RPMI8226 (cell line): ENCODE measurements at regions not wholly inside any gene's neighbourhood (a gene's known extent, or its start where the extent isn't known, plus 50 kb on each side); places are given as distances from the start of the nearest gene placed in this dataset.
"Not testable (repeated sequence)": the region's sequence is repeated elsewhere in the genome, so short reads cannot be mapped to it uniquely, and the experiment has no call there.

Source experiments
- DNase-seq: peaks from one replicate; pipeline ENCODE4 v3.0.0-alpha.2; 2015

GRCh38 chr22:48483764-48484528 lies 1343.7 kb downstream of the BRD1 start:
- no peak for DNase-seq

- DNase-seq = no peak
Observed at GRCh38 chr22:48482771-48483170, 1344.9 kb downstream of the BRD1 start.

DNA sequence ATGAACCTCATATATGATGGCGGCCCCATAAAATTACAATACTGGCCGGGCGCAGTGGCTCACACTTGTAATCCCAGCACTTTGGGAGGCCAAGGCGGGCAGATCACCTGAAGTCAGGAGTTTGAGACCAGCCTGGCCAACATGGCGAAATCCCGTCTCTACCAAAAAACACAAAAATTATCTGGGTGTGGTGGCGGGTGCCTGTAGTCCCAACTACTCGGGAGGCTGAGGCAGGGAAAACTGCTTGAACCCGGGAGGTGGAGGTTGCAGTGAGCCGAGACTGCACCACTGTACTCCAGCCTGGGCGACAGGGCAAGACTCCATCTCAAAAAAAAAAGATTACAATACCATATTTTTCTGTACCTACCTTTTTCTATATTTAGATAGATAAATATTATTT lies 1345.5 kb downstream of the BRD1 start:
- DNase-seq = not testable (repeated sequence)

GRCh38 chr22:48481748-48482147 lies 1345.9 kb downstream of the BRD1 start:
- no peak for DNase-seq

DNA sequence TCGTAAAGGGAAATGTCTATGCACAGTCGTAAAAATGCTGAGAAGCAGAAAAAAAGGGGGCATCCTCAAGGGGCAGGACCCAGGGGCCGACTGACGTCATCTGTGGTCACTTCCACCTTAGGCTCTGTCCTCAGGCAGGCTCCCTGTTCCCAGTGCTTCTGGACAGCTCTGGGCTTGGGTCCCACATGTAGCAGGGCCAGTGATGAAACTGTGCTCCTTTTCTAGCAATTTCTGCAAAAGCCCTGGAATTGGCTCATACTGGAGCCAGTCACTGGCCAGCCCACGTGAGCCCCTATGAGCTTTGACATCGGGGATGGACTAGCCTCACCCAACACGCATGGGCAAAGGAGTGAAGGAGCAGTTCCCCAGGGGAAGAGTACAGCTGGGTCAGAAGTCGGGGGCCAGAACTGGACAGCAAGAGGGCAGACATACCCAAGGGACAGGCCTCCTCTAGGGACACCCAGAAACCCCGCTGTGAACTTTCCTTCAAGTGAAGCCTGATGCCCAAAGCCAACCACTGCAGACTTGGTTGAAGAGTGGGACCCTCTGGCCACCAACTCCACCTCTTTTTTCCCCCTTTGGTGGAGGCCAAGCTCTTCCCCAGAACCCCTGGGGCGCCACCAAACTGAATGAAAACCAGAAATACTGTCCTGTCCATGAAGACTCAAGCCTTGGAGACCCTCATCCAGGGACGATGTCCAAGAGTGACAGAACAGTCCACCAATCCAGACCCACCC lies 1349.0 kb downstream of the BRD1 start:
- no peak for DNase-seq

DNA sequence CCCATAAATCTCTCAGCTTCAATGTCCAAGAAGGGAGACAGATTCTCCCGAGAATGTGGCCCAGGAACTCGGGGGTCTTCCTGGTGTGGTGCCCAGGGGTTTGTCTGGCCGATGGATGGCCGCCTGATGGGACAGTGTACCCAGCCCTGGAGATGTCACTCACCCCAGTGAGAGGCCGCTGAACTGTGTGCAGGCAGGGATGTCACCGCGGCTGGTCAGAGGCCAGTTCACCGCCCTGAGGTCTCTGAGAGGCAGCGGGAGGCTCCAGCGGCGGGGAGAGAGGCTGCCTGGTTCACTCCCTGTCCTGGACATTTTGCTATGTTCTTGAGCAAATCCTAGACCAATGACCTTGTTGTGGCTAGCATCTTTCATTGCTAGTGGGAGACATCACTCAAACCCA lies 1349.5 kb downstream of the BRD1 start:
- no peak for DNase-seq

GRCh38 chr22:48477031-48477721 lies 1350.5 kb downstream of the BRD1 start:
- no peak for DNase-seq

DNA sequence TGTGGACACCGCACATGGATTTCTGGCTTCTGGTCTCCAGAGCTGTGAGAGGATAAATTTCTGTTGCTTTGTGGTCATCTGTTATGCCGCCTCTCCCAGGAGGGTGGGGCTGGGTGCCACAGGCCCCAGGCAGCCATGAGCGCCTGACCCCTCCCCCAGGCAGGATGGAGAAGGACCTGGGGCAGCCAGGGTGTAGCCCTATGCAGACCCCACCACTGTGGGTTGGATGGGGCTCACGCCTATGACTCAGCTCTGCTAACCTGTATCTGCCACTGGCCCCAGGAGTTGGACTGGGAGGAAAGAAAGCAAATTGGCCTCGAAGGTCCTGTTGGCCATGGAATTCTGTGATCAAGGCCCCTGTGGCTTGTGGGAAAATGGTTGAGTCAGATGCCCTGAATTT lies 1351.1 kb downstream of the BRD1 start:
- DNase-seq = no peak

DNA sequence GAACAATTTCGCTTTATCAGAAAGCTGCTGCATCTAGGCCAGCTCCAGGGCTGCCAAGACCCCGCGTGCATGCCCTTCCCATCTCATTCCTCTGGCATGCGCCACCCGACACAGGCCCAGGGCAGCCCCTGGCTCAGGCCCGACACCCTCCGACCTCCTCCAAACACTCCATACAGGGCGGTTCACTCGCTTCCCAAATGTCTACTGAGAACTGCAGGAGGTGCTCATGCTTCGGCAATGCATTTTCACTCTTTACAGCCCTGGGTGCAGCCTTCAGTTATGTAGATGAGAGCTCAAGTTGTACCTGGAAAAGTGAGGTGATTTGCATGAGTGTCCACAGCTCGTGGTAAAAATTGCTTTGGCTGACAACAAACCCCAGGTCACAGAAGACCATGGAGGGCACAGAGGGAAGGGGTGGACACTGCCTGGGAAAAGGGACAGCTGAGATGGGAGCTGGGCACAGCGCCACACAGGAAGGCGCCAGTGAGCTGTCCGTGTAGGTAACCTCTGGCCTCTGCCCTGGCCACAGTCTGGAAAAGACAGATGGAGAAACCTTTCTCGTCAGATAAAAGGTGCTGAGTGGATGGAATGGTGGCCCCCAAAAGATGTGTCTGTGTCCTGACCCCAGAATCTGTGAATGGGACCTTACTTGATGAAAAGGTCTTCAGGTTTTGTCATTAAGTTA lies 1351.9 kb downstream of the BRD1 start:
- DNase-seq = no peak

GRCh38 chr22:48474881-48475280 lies 1352.8 kb downstream of the BRD1 start:
- no peak for DNase-seq

GRCh38 chr22:48473202-48473601 lies 1354.5 kb downstream of the BRD1 start:
- no peak for DNase-seq

DNA sequence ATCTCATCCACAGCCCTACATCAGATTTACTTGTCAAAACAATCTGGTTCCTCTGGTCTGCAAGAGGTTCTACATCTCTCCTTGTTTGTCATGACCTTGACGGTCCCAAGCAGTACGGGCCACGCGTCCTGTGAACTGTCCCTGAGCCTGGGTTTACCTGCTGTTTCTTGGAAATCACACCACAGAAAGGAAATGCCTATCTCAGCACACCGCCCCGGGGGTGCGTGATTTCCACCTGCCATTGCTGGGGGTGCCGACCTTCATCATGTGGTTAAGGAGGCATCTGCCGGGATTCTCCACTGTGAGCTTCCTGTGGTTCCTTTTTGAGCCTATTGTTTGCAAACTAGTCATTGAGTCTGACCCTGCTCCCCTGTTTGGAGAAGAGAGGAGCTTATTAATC lies 1363.4 kb downstream of the BRD1 start:
- no peak for DNase-seq

- DNase-seq = no peak
Observed at GRCh38 chr22:48459859-48460823, 1367.5 kb downstream of the BRD1 start.

- DNase-seq = no peak
Observed at GRCh38 chr22:48459259-48459658, 1368.4 kb downstream of the BRD1 start.

- no peak for DNase-seq
Observed at GRCh38 chr22:48456449-48456848, 1371.2 kb downstream of the BRD1 start.

DNA sequence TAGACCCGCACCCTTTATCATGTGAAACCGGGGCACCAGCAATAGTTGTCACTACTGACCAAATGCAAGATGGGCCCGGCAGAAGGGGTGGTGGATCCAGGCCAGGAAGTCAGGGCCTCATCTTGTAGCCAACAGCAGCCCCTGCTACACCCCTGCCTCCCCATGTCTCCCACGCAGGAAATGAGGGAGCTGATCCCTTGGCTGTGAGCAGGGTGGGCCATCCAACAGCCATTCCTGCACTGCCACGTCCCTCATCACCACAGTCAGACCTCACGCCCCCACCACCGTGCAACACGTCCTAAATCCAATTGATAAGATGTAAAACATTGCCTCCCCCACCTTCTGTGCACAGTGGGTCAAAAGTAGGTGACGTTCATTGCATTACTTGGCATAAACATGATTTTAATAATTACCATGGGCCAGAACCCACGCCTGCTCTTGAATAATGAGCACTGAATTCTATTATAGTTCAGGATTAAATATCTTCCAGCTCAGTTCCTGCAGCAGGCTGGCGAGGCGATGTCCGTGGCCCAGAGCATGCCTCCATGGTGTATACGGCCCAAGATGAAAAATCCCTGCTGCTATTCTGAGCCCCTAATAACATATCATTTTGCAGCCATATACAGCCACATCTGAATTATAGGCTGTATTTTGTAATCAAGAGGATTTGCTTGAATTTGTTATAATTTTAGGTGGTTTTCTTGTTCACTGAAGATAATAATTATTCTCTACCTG lies 1373.8 kb downstream of the BRD1 start:
- DNase-seq = no peak

DNA sequence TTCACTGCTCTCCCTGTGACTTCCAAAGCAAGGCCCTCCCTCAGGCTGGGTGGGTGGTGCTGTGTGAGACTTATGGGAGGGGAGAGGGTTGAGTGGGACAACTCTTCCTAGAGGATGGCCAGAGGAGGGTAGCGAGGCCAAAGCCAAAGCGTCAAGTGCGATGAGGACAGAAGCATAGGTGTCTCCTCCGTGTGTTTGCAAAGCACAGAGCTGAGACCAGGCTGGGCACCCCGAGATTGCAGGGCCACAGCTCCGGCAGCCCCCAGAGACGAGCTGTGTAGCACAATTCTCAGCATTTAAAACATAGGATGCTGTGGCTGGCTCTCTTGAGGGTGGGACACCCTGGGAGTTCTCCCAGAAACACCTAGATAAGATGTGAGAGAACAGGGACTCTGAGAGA lies 1374.5 kb downstream of the BRD1 start:
- DNase-seq = no peak

DNA sequence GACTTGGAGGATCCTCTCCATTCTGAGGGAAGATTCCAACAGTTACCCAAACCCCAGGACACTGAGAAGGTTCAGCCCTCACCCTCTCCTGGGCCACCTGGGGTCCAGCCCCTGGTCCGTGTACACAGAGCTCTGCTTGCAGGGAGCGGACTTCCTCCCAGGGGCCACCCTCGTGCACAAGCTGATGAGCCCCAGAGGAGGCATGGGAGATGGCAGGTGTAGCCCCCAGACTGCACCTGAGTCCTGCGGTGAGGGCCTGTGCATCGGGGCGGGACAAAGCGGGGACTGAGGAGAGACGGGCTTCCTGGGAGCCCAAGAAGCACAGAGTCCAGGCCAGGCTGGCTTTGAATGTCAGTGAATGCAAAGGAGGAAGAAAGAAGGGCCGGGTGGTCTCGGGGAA lies 1374.9 kb downstream of the BRD1 start:
- DNase-seq = no peak

- no peak for DNase-seq
Observed at GRCh38 chr22:48451891-48452290, 1375.8 kb downstream of the BRD1 start.

- DNase-seq = peak; percentile 79
Observed at GRCh38 chr22:48450188-48450825, 1377.4 kb downstream of the BRD1 start.
